Tibial nerve (tissue), 4 donors: ENCODE measurements at regions not wholly inside any gene's neighbourhood (a gene's known extent, or its start where the extent isn't known, plus 50 kb on each side); places are given as distances from the start of the nearest gene placed in this dataset.

Experiments used
- DNase-seq, 2 donors: peaks; one replicate each; pipeline ENCODE4 v3.0.0-alpha.2; 2019; ENCODE audit warnings: low spot score in 2 of 2
- H3K27ac ChIP-seq, 4 donors: fragments of 200-600 bp; sonication (generic) in 3 of 4; one replicate each; pipeline ENCODE4 v1.5.1; 2017 to 2019; ENCODE audit warnings: mild to moderate bottlenecking in 1 of 4
- H3K27me3 ChIP-seq, 2 donors: fragments of 200-600 bp; sonication (generic) in 1 of 2; one replicate each; pipeline versions ENCODE4 v1.5.1 to v1.6.0; 2017 to 2019
- H3K36me3 ChIP-seq, 3 donors: fragments of 200-600 bp; sonication (generic); one replicate each; pipeline ENCODE4 v1.5.1; 2018 to 2019
- H3K4me1 ChIP-seq, 4 donors: fragments of 200-600 bp; sonication (generic) in 3 of 4; one replicate each; pipeline ENCODE4 v1.5.1; 2017 to 2019
- H3K4me3 ChIP-seq, 4 donors: fragments of 200-600 bp; sonication (generic) in 3 of 4; one replicate each; pipeline ENCODE4 v1.5.1; 2017 to 2019; ENCODE audit warnings: mild to moderate bottlenecking in 1 of 4, moderate library complexity in 1 of 4
- H3K9me3 ChIP-seq, 4 donors: fragments of 200-600 bp; sonication (generic) in 3 of 4; one replicate each; pipeline ENCODE4 v1.5.1; 2017 to 2019
- CTCF ChIP-seq, 5 experiments: fragments of 200-600 bp in 3 of 5; fragments of 450-650 bp in 2 of 5; sonication (generic) in 3 of 5; IDR thresholded peaks; one replicate each; pipeline ENCODE4 v1.5.1; 2016 to 2019; ENCODE audit warnings: antibody characterized with exemption in 5 of 5, mild to moderate bottlenecking in 3 of 5, moderate library complexity in 2 of 5
- EP300 ChIP-seq, 2 donors: sonication (generic); formaldehyde crosslinking; IDR thresholded peaks; one replicate each; pipeline ENCODE4 v1.6.1; 2017; ENCODE audit warnings: antibody characterized with exemption in 2 of 2, mild to moderate bottlenecking in 1 of 2
- POLR2A ChIP-seq, 2 donors: fragments of 450-650 bp; IDR thresholded peaks; one replicate each; pipeline ENCODE4 v1.6.1; 2017; ENCODE audit warnings: antibody characterized with exemption in 2 of 2, mild to moderate bottlenecking in 2 of 2, moderate library complexity in 2 of 2
- WGBS, 2 donors: methylation state at CpG; one replicate each; pipeline ENCODE4 v1.1.5; 2018; 5-methylcytosine and 5-hydroxymethylcytosine counted together

DNA sequence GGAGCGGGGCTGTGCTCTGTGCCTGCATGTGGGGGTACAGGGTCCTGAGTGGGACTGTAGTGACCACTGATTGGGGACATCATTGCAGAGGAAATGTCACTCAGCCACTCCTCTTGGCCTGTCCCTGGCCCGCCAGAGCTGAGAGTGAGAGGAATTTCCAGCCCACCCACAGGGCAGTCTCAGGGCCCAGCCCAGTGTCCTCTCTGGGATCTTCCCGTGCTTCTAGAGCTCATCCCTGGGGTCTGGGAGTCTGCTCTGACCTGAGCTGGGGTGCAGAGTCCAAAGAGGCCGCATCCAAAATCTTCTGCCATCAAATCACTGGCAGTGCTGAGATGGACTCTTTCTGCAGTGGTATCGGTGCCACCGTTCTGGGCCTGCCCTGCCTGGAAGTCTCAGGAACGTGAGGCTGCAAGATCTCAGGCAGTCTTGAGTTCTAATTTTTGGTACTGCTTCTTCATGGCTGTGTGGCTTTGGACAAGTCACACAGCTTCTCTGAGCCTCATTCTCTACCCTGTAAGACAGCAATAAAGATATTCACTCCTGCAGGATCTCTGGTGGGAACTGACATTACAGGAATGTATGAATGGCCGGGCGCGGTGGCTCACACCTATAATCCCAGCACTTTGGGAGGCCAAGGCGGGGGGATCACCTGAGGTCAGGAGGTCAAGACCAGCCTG lies 100.8 kb upstream of the TARDBP start:
- H3K27me3 ChIP-seq, result no peaks in the 10 kb centered on the region
- no peak for DNase-seq
- TF ChIP-seq POLR2A (IDR thresholded peaks at IDR 0.05), result no peak
- no peak for TF ChIP-seq CTCF (IDR thresholded peaks at IDR 0.05)
- no peak for TF ChIP-seq EP300 (IDR thresholded peaks at IDR 0.05)
- no peaks in the 10 kb centered on the region for H3K9me3 ChIP-seq
- H3K27ac ChIP-seq, result no peak overlapping the region
- H3K4me3 ChIP-seq, result no peak overlapping the region
- H3K36me3 ChIP-seq, result no peaks in the 10 kb centered on the region
- H3K4me1 ChIP-seq, result no peaks in the 10 kb centered on the region
- WGBS, 2 donors, result 78 to 83% methylated on average over 11 of the region's 11 CpGs

GRCh38 chr1:10912441-10912840 lies 100.0 kb upstream of the TARDBP start:
- no peaks in the 10 kb centered on the region for H3K27me3 ChIP-seq
- H3K9me3 ChIP-seq, result no peaks in the 10 kb centered on the region
- H3K4me3 ChIP-seq, result no peak overlapping the region
- no peak overlapping the region for H3K27ac ChIP-seq
- H3K4me1 ChIP-seq, result no peaks in the 10 kb centered on the region
- TF ChIP-seq EP300 (IDR thresholded peaks at IDR 0.05), result no peak
- no peak for TF ChIP-seq POLR2A (IDR thresholded peaks at IDR 0.05)
- TF ChIP-seq CTCF (IDR thresholded peaks at IDR 0.05), result no peak
- no peak for DNase-seq
- 84 to 88% methylated on average over 14 to 17 of the region's 17 CpGs for WGBS, 2 donors
- no peaks in the 10 kb centered on the region for H3K36me3 ChIP-seq

DNA sequence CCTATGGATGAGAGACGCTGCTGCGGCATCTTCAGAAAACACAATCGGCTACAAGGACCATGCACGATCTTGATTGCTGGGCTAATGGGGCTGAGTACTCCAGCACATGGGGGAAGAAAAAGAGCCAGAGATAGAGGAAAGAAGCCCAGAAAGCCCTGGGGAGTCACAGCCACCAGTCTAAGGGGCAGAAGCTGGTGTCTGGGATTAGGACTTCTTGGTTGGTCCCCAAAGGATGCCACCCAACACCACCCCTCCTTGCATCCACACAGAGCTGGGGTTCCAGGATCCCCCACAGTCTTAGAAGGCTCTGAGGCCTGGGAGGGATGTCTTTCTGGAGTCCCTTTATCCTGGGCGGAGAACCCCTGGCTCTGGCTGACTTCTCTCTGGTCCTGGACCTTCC lies 98.4 kb upstream of the TARDBP start:
- no peak for DNase-seq
- H3K9me3 ChIP-seq, result no peaks in the 10 kb centered on the region
- no peak overlapping the region for H3K4me3 ChIP-seq
- no peaks in the 10 kb centered on the region for H3K27me3 ChIP-seq
- no peaks in the 10 kb centered on the region for H3K4me1 ChIP-seq
- H3K27ac ChIP-seq, result no peak overlapping the region
- TF ChIP-seq CTCF (IDR thresholded peaks at IDR 0.05) (no peak), POLR2A (IDR thresholded peaks at IDR 0.05) (no peak)
- no peaks in the 10 kb centered on the region for H3K36me3 ChIP-seq
- WGBS, 2 donors, result 89 to 94% methylated on average over 4 to 5 of the region's 5 CpGs

DNA sequence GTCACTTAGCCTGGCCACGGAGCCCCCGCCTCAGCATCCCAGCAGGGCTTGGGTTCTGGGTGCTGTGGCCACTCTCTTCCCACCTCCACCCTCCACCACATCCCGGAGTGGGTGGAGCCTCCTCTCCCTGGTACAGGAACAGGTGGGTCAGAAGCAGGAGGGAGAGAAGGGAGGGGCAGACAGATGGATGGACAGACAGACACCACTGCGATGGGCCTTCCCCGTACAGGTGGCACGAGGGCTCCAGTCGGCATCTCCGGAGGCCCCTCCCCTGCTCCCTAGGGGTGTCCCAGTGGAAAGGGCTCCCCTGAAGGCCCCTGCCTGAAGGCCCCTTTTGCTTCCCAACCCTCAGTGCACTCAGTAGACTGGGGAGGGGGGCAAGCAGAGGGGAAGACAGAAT lies 96.9 kb upstream of the TARDBP start:
- Histone ChIP-seq H3K27ac (no peak overlapping the region), H3K9me3 (no peaks in the 10 kb centered on the region), H3K4me1 (no peaks in the 10 kb centered on the region), H3K36me3 (no peaks in the 10 kb centered on the region), H3K4me3 (no peak overlapping the region), H3K27me3 (no peaks in the 10 kb centered on the region)
- TF ChIP-seq POLR2A (IDR thresholded peaks at IDR 0.05) (no peak), EP300 (IDR thresholded peaks at IDR 0.05) (no peak), CTCF (IDR thresholded peaks at IDR 0.05) (no peak)
- 71 to 85% methylated on average over 8 of the region's 8 CpGs for WGBS, 2 donors
- no peak for DNase-seq

- 74% methylated on average over 5 of the region's 5 CpGs for WGBS, 2 donors
- no peak for DNase-seq
- Histone ChIP-seq H3K9me3 (no peaks in the 10 kb centered on the region), H3K36me3 (no peaks in the 10 kb centered on the region), H3K27me3 (peaks cover 0 to 4% of the 10 kb centered on the region in 2 donors), H3K27ac (no peak overlapping the region), H3K4me1 (no peaks in the 10 kb centered on the region), H3K4me3 (no peak overlapping the region)
- TF ChIP-seq POLR2A (IDR thresholded peaks at IDR 0.05) (no peak), CTCF (IDR thresholded peaks at IDR 0.05) (no peak), EP300 (IDR thresholded peaks at IDR 0.05) (no peak)
These were observed 96.1 kb upstream of the TARDBP start for GRCh38 chr1:10916311-10916710.
